ENCODE measurements at regions not wholly inside any gene's neighbourhood (a gene's known extent, or its start where the extent isn't known, plus 50 kb on each side); places are given as distances from the start of the nearest gene placed in this dataset.

- no peak overlapping the region for H3K4me3 ChIP-seq (ENCODE audit: low read depth, low read length)
- peak; percentile 57 for DNase-seq (ENCODE audit: low read depth)
- no peak for TF ChIP-seq CTCF (IDR thresholded peaks at IDR 0.05; ENCODE audit: insufficient read depth, low read depth, low read length, missing control alignments)
Observed at GRCh38 chr12:31867292-31867691, 91.9 kb upstream of the RESF1 start.

GRCh38 chr12:31866523-31866922, 92.7 kb upstream of the RESF1 start:
- no peak overlapping the region for H3K4me3 ChIP-seq (ENCODE audit: low read depth, low read length)
- DNase-seq (ENCODE audit: low read depth): no peak
- no peak for TF ChIP-seq CTCF (IDR thresholded peaks at IDR 0.05; ENCODE audit: insufficient read depth, low read depth, low read length, missing control alignments)

GRCh38 chr12:31865023-31865422, 94.2 kb upstream of the RESF1 start:
- TF ChIP-seq CTCF (IDR thresholded peaks at IDR 0.05; ENCODE audit: insufficient read depth, low read depth, low read length, missing control alignments): no peak
- no peak for DNase-seq (ENCODE audit: low read depth)
- no peak overlapping the region for H3K4me3 ChIP-seq (ENCODE audit: low read depth, low read length)

GRCh38 chr12:31861360-31861759, 97.9 kb upstream of the RESF1 start:
- DNase-seq (ENCODE audit: low read depth): no peak
- H3K4me3 ChIP-seq (ENCODE audit: low read depth, low read length): no peak overlapping the region
- no peak for TF ChIP-seq CTCF (IDR thresholded peaks at IDR 0.05; ENCODE audit: insufficient read depth, low read depth, low read length, missing control alignments)

GRCh38 chr12:31860401-31860800, 98.8 kb upstream of the RESF1 start:
- no peak for TF ChIP-seq CTCF (IDR thresholded peaks at IDR 0.05; ENCODE audit: insufficient read depth, low read depth, low read length, missing control alignments)
- H3K4me3 ChIP-seq (ENCODE audit: low read depth, low read length): no peak overlapping the region
- no peak for DNase-seq (ENCODE audit: low read depth)

- TF ChIP-seq CTCF (IDR thresholded peaks at IDR 0.05; ENCODE audit: insufficient read depth, low read depth, low read length, missing control alignments): no peak
- peak; percentile 76 for DNase-seq (ENCODE audit: low read depth)
- H3K4me3 ChIP-seq (ENCODE audit: low read depth, low read length): no peak overlapping the region
Observed at GRCh38 chr12:31859232-31859977, 99.8 kb upstream of the RESF1 start.

- no peak for TF ChIP-seq CTCF (IDR thresholded peaks at IDR 0.05; ENCODE audit: insufficient read depth, low read depth, low read length, missing control alignments)
- H3K4me3 ChIP-seq (ENCODE audit: low read depth, low read length): no peak overlapping the region
- no peak for DNase-seq (ENCODE audit: low read depth)
Observed at GRCh38 chr12:31855427-31855826, 103.8 kb upstream of the RESF1 start.
